NCI-H1694 (cell line): ENCODE measurements at regions not wholly inside any gene's neighbourhood (a gene's known extent, or its start where the extent isn't known, plus 50 kb on each side); places are given as distances from the start of the nearest gene placed in this dataset.

Experiments used
- DNase-seq: peaks from one replicate; lab custom pipeline; 2025; lab: John Stamatoyannopoulos, UW

- DNase-seq, result no peak
Observed at GRCh38 chr10:130371156-130371555, 235.0 kb downstream of the GLRX3 start.

GRCh38 chr10:130371666-130372065 lies 235.5 kb downstream of the GLRX3 start:
- DNase-seq, result no peak

GRCh38 chr10:130372222-130372621 lies 236.0 kb downstream of the GLRX3 start:
- DNase-seq, result no peak

GRCh38 chr10:130372866-130373265 lies 236.7 kb downstream of the GLRX3 start:
- no peak for DNase-seq

GRCh38 chr10:130377986-130378540 lies 241.9 kb downstream of the GLRX3 start:
- DNase-seq, result no peak

GRCh38 chr10:130378556-130379400 lies 242.6 kb downstream of the GLRX3 start:
- no peak for DNase-seq

DNA sequence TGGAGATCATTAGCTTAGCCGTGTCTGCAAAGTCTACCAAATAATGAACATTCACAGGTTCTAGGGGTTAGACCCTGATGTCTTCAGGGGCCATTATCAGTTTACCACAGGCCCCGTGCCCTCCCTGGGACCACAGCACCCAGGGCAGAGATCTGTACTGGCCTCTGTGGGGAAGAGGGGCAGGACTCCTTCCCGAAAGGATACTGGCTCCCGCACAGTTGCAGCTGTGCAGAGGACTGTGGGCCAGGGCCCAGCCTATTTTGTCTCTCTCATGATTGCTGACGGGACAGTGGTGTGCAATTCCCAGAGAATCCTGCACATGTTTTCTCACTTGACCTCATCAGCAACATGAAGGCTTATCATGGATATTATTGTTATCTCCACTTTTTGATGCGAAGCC lies 243.9 kb downstream of the GLRX3 start:
- no peak for DNase-seq

DNA sequence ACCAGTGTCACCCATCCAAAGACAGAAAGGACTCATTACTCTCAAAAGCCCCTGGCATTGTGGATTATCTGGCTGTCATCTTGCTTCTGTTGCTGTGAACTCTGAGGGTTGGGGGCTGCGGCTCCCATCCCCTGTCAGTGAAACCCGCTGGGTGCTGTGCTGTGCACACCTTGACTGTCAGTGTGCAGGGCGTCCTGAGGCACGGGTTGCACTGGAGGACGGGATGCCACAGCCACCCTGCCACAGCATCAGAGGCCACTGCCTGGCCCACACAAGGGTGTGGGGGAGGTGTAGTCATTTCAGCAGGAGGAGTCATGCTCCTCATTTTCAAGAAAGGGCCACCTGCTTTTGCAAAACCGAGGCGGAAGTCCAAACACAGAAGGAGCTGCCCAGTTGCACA lies 245.8 kb downstream of the GLRX3 start:
- DNase-seq, result no peak

DNA sequence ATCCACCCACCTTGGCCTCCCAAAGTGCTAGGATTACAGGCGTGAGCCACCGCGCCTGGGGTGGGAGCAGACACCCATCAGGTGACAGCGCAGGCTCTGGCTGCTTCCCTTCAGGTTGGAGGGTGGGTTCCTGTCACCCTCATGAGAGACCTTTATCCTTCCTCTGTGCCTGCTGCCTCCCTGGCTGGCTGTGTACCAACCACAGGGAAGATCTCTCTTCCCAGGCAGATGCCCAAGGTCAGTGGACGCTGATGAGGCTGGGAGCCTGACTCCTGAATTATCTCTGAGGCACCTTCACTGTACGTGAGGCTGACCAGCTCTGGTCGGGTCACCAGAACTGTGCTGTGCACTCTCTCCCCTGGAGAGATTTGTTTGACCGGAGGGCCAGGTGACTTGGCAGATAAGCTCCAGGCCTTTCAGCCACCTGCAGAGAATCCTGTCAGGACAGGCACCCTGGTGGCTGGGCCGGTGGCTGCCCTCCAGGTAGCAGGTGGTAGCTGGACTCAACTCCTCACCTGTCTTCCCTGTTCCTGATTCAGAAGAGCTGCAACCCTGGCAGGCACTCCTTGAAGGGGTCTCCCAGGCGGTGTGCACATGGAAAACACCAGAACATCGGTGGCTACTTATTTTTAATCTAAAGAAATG lies 251.9 kb downstream of the GLRX3 start:
- DNase-seq, result no peak

DNA sequence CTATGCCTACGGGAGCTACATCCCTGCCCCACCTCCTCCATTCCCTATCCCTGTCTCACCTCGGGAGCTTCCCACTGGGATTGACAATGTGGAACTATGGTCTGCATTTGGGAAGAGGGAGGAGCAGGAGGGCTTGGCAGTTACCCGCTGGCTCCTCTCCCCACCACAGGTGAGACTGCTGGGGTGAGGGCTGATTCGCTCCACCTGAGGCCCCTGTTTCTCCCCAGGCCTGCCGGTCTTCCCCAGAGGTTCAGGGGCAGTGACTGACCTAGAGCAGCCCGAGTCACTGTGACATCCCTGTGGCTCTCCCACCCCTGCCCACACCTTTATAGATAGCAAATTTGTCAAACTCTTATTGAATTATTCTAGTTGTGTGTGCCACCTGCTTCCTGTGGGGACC lies 252.6 kb downstream of the GLRX3 start:
- DNase-seq, result no peak

GRCh38 chr10:130389906-130390305 lies 253.7 kb downstream of the GLRX3 start:
- no peak for DNase-seq

- DNase-seq, result no peak
Observed at GRCh38 chr10:130392031-130392430, 255.8 kb downstream of the GLRX3 start.

DNA sequence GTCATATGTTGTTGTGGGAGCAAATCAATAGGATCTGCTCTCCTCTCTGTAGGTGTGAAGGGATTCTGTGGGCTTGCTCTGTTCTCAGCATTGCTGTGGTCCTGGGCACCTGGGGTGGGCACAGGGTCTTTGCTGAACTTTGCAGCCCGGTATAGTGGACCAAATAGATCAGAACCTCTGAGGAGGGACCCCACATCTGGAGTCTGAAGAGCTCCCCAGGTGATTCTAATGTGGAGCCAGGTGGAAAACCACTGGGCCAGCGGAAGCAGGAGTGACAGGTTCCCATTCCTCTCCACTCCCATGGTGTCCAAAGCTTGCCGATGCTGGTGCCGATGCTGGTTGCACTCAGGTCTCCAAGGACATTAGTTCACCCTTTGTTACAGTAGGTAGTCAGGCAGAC lies 257.2 kb downstream of the GLRX3 start:
- DNase-seq, result no peak

DNA sequence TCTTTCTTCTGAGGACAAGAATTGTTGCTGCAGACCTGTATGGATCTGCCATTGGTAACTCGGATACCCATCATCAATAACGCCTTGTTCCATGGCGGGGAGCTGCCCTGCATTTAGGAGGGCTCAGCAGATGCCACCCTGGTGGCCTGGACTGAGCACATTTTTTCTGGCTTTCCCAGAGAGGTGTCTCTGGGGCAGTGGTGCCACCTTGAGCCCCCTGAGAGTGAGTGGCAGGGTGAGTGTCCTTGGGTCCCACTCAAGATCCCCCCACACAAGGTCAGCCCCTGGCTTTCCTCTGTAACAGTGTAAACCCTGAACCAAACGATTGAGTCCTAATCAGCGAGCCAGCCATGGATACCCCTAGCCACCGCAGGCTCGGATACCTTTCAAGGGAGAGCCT lies 258.6 kb downstream of the GLRX3 start:
- no peak for DNase-seq

GRCh38 chr10:130395248-130395936 lies 259.2 kb downstream of the GLRX3 start:
- no peak for DNase-seq

DNA sequence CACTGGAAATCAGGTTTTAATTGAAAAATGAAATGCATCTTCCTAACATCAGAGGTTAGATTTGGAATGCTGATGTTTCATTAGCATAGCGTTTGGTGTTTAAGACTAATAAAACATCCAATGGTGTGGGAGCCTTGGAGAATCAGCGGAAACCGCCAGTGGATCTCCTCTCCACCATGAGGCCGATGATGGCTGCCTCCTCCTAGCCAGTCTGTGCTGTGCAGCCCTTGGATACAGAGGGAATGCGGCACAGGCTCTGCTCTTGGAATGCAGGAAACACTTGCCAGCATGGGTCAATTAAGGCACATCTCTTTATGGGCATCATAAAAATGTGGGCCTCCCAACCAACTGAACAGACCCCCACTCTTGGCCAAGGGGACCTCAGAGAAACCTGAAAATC lies 259.9 kb downstream of the GLRX3 start:
- no peak for DNase-seq

- no peak for DNase-seq
Observed at GRCh38 chr10:130398090-130398994, 262.2 kb downstream of the GLRX3 start.

GRCh38 chr10:130399425-130399950 lies 263.3 kb downstream of the GLRX3 start:
- no peak for DNase-seq

- no peak for DNase-seq
Observed at GRCh38 chr10:130400890-130401289, 264.7 kb downstream of the GLRX3 start.

DNA sequence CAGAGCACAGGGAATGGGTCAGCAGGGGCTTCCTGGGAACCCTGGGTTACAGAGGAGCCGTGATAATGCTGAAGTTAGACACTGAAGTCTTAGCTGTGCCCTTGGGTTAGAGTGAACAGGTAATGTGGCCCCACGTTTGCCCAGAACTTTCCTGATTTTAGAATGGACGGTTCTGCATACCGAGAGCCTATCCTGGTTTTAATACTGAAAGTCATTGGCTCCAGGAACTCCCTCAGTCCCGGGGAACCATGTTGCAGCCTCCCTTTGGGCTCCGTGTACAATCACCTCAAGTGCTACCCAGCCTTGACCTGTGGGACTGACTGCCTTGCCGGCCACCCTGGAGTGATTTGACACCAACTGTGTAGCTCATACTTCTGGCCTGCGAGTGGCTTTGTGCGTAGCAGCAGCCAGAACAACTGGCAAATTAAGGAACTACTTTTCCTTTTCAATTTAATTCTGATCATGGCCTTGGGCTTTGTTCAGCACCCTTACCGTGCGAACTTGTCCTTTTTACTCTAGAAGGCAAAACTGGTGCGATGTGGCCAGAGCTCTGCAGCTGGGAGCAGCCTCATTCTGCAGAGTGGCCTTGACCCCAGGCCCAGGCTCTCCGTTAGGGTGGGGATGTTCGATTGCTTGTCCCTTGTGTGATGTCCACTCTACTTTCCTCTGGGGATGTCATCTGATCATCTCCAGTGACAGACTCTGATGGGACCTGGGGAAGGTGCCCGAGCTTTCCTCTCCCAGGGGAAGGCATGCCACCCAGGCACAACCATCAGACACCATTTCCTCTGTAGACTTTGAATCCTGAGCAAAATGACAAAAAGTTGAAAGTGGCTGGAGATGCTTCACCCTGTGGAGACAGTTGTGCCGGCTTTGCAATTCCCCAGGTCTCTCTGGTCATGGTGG lies 265.9 kb downstream of the GLRX3 start:
- no peak for DNase-seq
